HG03039 (cell line): ENCODE measurements at regions not wholly inside any gene's neighbourhood (a gene's known extent, or its start where the extent isn't known, plus 50 kb on each side); places are given as distances from the start of the nearest gene placed in this dataset.
"Not testable (repeated sequence)": the region's sequence is repeated elsewhere in the genome, so short reads cannot be mapped to it uniquely, and the experiment has no call there.

Experiments
- ATAC-seq: cut with Tn5 transposase; IDR thresholded peaks from one replicate; pipeline ENCODE4 v1.9.1; 2021; ENCODE audit warnings: mild to moderate bottlenecking, moderate library complexity; ENCODE audit not compliant: unreplicated experiment

DNA sequence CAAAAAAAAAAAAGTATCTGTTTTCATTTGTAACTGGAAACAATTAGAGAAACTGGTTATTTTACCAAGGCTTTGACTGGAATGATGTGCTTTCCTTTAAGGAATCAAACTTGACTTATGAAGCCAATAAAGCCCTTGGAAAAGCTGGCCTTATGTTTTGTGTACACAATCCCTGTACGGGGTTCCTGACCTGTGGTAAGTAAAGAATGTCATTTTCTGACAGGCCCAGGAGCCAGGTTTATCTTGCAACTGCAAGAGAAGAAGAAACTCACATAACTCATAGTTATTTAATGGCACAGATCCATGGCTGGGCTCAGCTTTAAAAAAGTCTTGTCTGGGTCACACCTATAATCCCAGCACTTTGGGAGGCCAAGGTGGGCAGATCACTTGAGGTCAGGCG lies 235.9 kb upstream of the RAI14 start:
- ATAC-seq = not testable (repeated sequence)

DNA sequence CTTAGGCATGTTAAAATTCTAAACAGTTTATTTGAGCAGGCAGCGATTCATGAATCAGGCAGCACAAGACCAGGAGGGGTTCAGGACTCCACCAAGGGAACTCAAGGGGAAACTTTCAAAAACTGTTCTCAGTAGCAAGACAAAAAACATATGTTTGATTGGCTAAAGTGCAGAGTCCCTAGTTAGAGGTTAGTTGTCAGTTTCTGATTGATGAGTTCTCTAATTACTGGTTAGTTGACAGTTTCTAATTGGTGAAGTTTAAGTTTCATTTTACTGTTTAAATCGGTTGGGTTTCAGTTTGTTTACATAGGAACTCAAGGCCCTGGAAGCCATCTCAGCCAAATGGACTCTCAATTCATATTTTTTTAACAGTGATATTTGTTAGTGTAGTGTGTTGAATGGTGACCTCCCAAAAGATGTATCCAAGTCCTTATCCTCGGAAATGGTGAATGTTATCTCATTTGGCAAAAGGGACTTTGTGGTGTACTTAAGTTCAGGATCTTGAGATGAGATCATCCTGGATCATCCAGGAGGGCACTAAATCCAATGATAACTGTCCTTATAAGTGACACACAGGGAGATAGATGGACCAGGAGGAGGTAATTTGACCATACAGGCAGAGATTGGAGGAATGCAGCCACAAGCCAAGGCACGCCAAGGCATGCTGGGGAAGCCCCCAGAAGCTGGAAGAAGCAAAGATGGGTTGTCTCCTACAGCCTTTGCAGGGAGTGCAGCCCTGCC lies 219.2 kb upstream of the RAI14 start:
- ATAC-seq = no peak

DNA sequence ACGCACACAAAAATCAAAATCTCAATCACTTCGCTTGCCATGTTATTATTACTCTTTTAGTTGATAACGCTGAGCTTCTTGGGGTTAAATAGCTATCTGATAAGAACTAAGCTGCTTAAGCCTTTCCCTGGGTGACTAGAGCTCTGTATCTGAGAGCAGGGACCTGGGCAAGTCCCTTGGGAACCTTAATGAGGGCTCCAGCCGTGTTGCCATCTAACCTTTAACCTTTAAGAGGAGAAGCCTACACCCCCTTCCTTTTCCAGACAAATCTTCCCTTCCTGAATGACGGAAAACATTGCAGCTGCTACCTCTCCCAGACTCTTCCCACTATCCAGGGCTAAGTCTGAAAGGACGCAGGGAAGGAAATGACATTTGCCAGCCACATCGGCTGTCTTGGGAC lies 216.5 kb upstream of the RAI14 start:
- ATAC-seq = no peak

DNA sequence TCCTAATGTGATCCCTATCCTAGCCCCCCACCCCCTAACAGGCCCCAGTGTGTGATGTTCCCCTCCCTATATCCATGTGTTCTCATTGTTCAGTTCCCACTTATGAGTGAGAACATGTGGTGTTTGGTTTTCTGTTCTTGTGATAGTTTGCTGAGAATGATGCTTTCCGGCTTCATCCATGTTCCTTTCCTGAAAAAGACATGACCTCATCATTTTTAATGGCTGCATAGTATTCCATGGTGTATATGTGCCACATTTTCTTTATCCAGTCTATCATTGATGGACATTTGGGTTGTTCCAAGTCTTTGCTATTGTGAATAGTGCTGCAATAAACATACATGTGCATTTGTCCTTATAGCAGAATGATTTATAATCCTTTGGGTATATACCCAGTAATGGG lies 214.4 kb upstream of the RAI14 start:
- not testable (repeated sequence) for ATAC-seq

DNA sequence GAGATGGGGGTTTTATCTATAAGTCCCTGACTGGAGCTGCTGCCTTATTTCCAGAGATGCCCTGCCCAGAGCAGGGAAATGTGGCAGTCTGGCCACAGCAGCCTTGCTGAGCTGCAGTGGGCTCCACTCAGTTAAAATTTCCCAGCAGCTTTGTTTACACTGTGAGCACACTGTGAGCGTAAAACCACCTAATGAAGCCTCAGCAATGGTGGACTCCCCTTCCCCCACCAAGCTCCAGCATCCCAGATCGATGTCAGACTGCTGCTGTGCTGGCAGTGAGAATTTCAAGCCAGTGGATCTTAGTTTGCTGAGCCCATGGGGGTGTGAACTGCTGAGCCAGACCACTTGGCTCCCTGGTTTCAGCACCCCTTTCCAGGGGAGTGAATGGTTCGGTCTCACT lies 208.7 kb upstream of the RAI14 start:
- ATAC-seq = no peak

DNA sequence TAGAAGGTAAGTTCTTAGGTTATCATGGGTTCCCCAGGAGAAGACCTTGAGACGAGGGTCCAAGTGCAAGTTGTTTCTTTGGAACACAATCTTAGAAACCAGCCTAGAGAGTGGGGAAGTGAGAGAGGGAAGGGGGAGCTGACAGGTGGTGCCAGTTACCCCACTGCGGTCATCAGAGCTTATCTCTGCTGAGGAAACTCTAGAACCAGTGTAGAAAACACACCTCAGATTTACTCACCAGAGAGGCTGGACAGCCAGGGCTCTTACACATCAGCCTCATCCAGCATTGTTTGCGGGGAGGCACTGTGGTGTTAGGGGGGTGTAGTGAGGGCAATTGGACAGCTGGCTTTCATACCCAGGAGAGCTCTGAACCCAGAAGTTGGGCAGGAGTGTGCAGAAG lies 206.5 kb upstream of the RAI14 start:
- no peak for ATAC-seq

DNA sequence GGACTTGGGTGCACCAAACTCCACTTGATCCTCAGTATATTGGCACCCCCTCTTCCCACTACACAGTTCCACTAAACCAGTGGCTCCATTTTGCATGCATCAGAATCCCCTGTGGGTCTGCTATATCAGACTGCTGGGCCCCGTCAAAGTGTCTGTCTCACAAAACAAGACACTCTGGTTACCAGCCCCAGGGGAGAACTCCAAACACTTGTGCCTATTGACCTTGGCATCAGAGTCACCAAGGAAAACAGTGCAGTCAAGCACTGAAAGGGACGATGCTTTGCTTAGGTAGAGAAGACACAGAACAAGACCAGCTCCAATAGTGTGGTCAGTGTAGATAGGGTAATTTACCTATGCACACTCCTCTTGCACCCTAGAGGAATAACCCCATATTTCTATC lies 205.8 kb upstream of the RAI14 start:
- ATAC-seq = no peak

DNA sequence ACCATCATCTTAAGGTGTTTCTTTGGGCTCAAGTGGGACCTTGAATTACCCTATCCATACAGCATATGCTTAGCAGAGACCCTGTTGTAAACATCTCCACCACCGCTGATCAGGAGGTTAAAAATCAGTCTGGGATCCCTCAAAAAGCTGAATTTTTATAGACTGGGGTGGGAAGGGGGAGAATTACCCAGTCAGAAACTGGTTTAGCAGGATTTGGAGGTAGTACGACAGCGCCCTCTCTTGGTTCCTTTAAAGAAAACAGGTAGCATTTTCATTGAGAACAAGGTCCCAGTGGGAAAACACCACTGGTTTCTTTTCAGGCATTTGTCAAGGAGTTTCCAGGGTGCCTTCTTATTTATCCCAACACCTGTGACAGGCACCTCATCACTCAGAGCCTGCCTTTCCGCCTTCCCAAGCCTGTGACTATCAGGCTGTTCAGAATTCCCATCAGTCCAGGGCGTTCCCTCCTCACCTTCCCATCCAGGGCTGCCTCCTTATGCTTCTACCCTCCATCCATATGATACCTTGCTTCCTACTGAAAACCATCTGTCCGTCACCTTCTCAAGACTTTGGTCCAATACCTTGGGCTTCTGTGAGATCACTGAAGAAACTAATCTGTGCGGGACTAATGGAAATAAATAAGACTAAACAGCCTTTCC lies 203.8 kb upstream of the RAI14 start:
- ATAC-seq = no peak

DNA sequence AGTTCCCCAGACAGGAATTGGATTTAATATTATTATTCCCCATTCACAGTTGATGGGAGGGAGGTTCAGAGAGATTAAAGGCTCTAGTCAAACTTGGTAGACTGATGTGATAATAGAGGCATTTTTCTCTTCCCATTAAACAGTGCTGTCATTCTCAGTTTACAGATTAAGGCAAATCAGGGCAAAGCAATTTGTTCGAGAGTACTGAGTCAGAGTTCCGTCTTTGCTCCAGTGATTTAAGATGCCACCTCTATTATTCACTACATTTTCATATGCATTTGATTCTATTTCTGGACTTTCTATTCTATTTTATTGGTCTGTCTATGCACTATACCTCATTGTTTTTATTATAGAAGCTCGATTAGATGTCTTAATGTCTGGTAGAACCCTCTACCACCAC lies 201.0 kb upstream of the RAI14 start:
- no peak for ATAC-seq

DNA sequence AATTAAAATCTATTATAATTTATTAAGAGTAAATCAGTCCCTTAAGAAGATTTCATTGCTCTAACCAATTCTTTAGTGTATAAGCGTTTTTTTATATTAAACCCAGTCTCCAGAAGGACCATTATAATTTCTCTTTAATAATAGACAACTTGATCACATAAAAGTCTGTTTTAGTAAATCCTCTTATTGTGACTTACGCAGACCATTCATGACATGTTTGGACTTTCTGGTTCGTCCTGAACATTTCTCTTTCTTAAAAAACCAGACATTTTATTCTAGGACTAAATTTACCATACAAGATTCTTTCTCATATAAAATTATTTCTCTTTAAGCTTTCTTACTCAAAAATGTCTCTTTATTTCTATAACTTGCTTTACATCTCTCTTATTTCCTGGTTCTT lies 196.2 kb upstream of the RAI14 start:
- ATAC-seq = no peak

DNA sequence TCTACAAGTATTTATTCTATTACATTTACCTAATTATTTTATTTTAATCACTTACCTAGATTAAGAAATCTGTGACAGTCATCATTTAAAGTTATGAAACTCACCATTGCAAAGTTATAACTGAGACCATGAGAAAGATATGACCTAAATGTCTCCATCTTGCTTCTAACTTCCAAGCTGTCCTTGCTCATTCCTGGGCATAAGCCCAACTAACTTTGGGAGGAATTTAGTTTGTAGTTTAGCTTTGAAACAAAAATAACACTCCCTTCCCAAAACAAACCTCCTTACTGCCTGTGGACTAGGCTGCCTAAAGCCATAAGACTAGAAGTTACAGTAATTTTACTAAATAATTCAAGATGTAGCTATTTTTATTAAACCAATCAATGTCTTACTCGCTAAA lies 195.6 kb upstream of the RAI14 start:
- no peak for ATAC-seq

DNA sequence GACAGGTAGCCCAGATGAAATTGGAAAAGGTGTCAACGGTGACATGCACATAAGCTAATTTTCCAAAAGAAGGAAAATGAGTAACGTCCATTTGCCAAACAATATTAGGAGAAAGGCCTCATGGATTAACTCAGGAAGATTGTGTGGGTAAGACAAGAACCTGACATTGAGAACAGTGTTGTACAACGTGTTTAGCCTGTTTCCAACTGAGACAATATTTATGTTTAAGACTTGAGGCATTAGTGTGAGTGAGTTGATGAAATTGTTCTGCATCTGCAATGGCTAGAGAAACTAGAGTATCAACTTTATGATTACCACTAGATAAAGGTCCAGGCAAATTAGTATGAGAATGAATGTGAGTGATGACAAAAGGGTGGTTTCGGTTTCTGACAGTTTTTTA lies 191.3 kb upstream of the RAI14 start:
- ATAC-seq = no peak

DNA sequence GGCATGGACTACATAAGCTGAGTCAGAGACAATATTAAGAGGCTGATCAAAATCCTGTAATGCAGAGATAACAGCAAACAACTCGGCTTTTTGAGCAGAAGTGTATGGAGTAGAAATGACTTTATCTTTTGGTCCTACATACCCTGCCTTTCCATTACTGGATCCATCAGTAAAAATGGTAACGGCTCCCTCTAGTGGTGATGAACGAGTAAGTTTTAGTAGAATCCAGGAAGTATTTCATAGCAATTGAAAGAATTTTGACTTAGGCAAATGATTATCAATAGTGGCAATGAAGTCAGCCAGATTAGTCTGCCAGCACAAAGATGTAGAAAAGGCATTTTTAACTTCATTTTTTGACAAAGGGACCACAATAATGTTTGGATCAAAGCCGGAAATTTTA lies 190.8 kb upstream of the RAI14 start:
- ATAC-seq = not testable (repeated sequence)

DNA sequence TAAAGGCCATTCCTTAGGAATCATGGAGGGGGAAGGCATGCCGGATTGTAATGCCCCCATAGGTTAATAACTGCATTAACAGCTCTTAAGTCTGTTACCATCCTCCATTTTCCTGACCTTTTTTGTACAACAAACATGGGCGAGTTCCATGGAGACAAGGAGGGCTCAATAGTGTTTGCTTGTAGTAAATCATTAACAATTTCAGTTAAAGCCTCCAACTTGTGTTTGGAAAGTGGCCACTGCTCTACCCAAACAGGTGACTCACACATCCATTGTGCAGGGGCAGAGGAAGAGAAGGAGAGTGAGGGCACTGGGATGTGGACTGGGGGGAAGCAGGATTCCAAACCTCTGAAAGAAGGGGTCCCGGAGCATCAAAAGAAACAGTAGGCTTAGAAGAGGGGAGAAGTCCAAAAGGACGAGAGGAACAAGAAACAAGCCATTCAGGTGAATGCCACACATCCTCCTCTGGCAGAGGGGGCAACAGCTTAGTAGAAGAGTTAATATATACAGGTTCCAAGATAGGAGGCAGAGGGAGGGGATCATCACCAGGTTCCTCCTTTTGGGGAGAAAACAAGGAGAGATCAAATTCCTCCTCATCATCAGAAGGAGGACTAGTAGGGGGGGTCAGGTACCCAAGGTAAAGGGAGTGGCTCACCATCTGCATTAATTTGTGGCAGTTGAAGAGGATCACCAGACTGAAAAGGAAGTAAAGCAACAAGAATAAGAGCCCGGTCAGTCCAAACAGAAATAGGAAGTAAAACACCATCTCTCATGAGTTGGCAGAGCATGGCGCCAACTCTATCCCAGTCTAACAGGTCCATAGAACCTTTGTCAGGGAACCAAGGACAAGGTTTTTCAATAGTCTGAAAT lies 189.4 kb upstream of the RAI14 start:
- ATAC-seq = not testable (repeated sequence)

DNA sequence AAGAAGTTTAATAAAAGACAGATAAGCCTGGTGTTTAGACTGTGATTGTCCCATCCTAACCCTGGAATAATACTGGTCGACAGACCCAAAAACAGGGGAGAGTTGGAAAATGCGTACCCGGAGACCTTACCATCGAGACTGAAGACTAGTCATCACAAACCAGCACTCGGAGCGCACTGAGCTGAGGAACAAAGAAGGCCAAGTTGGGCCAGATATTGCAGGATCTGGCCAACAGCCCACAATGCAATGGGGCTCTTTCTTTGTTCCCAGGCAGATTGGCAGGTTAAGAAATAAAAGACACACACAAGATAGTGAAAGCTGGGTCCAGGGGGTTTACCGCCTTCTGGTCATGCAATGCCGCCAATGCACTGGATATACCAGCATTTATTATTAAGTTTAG lies 188.7 kb upstream of the RAI14 start:
- ATAC-seq = no peak

DNA sequence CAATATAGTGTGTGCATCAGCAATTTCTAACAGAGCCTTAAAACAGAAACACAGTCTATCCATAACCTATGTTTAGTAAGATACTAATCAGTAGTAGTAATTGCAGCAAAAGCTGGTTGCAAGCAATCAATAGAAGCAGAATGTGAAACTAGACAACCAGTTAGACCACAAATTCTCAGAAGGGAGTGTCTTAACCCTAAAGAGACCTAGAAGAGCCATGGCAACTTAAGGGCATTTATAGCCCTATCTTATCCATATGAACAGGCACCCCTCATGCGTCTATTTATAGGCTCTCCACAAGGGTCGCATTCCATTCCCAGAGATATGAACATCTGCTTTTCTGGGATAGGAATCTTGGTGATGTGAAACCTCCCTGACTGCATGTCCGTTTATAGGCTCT lies 188.1 kb upstream of the RAI14 start:
- not testable (repeated sequence) for ATAC-seq

DNA sequence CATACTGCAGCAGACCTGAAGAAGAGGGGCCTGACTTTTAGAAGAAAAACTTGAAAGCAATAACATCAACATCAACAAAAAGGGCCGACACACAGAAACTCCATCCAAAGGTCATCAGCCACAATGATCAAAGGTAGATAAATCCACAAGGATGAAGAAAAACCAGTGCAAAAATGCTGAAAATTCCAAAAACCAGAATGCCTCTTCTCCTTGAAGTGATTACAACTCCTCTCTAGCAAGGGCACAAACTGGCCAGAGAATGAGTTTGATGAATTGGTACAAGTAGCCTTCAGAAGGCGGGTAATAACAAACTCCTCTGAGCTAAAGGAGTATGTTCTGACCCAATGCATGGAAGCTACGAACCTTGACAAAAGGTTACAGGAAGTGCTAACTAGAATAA lies 186.2 kb upstream of the RAI14 start:
- no peak for ATAC-seq

DNA sequence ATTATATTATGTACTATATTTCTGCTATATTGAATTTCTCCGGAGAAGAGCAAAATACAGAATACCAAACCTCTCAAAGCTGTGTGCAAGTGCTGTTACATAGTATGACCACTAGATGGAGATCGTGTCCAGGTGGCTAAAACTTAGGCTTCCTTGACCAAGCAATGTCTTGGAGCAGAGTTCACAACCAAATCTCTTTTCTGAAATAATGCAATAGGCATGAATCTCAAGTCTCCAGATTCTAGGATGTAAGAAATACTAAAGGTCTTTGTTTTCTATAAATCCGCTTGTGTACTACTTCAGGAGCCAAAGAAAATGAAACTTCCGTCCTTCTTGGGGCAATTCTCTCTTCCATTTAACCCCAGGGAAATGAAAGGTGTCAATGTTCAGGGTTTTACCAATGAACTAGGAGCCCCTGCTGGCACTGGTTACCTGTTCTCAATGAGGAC lies 181.5 kb upstream of the RAI14 start:
- no peak for ATAC-seq

DNA sequence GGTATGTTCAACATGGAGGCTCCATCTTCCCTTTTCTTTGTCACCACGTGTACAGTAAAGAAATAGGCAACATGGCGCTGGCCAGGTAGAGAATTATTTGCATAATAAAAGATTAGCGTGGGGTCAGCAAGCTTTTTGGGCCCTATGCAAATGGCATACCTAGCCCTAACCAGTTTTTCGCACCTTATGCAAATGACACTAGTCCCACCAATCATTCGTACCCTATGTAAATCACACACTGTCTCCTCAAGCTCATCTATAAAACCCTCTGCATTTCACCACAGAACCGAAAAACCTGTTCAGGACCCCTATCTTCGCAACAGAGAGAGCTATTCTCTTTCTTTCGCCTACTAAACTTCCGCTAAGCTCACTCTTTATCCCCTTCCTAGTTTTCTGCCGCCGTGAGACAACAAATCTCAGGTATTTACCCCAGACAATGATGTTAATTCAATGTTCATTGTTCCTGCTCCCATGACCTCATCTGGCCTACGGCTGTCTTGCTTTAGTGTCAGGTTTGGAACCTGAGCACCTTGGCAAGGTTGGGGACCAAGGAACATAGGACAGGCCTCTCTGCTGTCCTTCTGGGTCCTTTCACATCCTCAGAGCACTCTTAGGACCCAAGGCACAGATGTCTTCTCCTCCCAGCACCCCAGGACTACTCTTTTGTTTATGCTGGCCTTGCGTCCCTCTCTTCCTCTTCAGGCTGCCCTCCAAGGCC lies 180.7 kb upstream of the RAI14 start:
- no peak for ATAC-seq

DNA sequence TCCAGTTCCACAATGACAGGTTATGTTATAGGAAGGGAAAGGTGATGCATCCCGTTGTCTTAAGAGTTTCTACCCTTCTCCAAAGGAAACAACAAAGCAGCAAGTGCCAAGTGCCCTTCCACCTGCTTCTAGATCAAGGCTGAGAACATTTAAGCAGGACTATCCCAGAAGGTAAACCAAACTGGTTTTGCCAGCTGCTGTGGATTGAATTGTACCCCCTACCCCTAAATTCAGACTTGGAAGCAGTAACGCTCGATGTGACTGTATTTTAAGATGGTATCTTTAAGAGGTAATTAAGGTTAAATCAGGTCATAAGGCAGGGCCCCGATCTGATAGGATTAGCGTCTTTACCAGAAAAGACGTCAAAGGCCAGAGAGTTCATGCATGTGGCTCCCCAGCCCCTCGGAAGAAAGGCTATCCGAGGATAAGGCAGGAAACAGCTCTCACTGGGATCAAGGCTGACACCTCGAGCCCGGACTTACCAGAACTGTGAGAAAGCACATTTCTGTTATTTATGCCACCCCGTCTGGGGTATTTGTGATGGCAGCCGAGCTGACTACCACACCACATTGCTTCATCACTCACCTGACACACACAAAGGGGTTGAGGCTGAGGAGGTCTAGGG lies 179.1 kb upstream of the RAI14 start:
- ATAC-seq = no peak
